ENCODE measurements at regions not wholly inside any gene's neighbourhood (a gene's known extent, or its start where the extent isn't known, plus 50 kb on each side); places are given as distances from the start of the nearest gene placed in this dataset.
"Not testable (repeated sequence)": the region's sequence is repeated elsewhere in the genome, so short reads cannot be mapped to it uniquely, and the experiment has no call there.

DNA sequence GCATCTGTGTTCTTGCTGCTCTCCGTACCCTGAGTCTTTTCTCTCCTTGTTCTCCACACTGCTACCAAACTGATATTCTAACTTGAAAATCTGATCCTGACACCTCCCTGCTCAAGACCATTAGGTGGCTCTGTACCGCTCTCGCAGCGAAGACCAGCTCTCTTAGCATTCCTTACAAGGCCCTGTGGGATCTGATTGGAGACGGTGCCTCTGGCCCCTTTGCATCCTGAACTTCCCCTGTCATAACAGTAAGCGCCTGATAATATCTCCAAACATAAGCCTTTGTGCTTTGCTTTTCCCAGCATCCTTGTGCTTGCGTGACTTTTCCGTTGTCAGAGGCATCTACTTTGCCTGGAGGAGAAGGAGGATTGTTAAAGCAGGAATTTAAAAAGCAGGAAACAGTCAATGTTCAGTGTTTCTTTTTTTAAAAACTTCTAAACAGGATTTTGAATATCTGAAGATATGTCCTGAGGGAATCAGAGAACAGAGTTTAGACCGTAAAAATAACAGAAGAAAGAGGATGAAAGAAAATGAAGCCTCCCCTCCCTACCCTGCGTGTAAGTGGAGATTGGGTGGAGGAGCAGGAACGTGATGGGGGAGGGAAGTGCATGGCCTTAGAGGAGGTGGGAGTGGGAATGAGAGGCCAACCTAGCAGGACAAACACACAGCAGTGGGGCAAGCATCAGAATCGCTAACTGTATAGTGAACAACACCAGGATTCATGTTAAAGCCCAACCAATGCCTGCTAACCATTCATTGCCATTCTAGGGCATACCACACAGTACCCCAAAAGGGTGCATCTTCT lies 89.2 kb upstream of the STMND1 start:
- peak in 26 of 56 donors; percentile 1 to 61 (median 9) for DNase-seq

DNA sequence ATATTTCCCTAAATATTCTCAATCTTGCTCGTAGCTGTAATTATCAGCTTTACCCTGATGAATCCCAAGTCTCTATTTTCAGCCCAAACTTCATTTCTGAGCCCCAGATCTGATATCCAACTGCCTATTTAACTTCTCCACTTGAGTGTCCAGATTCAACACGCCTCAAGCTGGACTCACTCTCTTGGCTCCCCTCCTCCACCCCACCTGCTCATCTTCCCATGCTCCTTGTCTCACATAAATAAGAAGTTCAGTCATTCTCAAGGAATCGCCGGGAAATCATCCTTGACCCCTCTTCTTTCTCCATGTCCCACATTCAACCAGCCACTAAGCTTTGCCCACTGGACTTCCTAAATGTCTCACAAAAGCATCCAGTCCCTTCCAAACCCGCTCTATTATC lies 89.9 kb upstream of the STMND1 start:
- no peak for DNase-seq

DNA sequence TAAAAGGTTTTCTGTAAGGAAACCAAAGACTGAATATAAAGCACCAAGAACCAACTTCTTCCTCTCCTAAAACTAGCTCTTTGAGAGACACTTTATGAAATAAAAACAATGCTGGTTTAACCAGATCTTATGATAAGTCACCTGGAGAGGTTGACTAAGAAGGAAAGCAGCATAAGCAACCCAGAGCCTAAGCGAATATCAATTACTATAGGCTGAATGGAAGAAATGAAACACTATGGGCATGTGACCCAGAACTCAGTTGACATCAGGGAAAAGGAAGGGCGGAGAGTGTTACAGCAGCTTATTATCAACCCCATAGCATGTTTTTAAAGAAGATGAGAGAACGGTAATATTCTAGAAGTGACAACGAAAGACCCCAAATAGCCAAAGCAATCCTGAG lies 94.1 kb upstream of the STMND1 start:
- DNase-seq = no peak

- DNase-seq = no peak
Observed at GRCh38 chr6:17006543-17006942, 95.3 kb upstream of the STMND1 start.

- DNase-seq = no peak
Observed at GRCh38 chr6:17004269-17004668, 97.6 kb upstream of the STMND1 start.

DNA sequence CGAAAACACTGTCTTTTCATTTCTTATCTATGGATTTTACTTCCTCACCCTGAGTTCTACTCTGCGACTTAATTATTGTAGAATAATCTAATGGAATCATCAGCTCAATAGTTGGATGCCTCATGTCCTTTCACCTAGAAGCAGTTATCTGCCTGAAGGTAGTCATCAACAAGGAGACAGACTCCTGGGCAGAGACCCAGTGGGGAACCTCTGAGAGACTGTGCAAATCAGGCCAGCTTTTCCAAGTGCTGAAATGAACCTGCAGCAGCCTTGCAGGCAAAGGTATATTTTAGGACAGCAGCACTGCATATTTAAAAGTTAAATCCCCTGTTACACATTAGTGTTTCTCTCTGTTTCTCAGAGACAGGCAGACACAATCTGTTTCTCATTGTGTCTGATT lies 99.7 kb upstream of the STMND1 start:
- DNase-seq = no peak

DNA sequence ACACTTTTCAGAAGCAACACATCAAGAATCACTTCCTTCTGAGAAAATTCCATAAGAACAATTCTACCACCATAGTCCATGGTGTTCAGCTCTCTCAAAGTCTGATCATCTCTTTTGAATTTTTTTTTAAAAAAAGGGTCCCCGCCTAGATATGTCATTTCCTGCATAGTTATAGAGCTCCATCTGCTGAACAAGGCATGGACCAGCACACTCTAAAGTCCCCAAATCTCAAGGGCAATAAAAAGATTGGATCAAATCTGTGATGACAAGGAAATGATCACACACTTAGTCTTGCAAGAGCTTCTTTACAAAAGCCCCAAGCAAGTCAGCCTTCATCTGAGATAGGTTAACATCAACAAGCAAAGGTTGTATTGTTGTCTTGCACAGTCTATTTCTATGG lies 100.7 kb upstream of the STMND1 start:
- no peak for DNase-seq

GRCh38 chr6:16999491-17000436 lies 102.1 kb upstream of the STMND1 start:
- no peak for DNase-seq

- DNase-seq = no peak
Observed at GRCh38 chr6:16998461-16998860, 103.4 kb upstream of the STMND1 start.

- no peak for DNase-seq
Observed at GRCh38 chr6:16995511-16996250, 106.2 kb upstream of the STMND1 start.

- DNase-seq = peak in 4 of 56 donors; percentile 2 to 13 (median 5)
Observed at GRCh38 chr6:16993396-16993795, 108.5 kb upstream of the STMND1 start.

GRCh38 chr6:16991981-16992629 lies 109.7 kb upstream of the STMND1 start:
- no peak for DNase-seq

DNA sequence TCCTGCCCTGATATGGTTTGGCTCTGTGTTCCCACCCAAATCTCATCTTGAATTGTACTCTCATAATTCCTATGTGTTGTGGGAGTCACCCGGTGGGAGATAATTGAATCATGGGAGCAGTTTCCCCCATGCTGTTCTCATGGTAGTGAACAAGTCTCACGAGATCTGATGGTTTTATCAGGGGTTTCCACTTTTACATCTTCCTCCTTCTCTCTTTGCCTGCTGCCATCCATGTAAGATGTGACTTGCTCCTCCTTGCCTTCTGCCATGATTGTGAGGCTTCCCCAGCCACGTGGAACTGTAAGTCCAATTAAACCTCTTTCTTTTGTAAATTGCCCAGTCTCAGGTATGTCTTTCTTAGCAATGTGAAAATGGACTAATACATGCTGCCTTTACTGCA lies 111.9 kb upstream of the STMND1 start:
- not testable (repeated sequence) for DNase-seq

DNA sequence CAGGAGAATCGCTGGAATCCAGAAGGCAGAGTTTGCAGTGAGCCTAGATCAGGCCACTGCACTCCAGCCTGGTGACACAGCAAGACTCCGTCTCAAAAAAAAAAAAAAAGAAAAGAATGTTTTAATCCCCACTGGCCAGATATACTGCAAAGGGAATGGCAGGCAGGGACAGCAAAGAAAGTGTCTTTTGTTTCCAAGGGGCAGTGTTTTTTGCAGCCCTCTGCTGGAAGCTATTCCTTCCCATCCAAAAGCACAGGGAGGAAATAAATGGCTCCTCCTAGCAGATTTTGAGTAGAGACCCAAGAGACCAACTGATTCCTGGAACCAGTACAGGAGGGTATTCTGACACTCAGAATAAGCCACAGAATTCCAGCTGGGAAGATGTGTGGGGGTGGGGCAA lies 112.5 kb upstream of the STMND1 start:
- DNase-seq = no peak

GRCh38 chr6:16987996-16988395 lies 113.9 kb upstream of the STMND1 start:
- DNase-seq = no peak

- peak in 5 of 56 donors; percentile 0 to 3 (median 2) for DNase-seq
Observed at GRCh38 chr6:16985513-16986284, 116.2 kb upstream of the STMND1 start.

- DNase-seq = peak in 8 of 56 donors; percentile 0 to 33 (median 4)
Observed at GRCh38 chr6:16982807-16983206, 119.0 kb upstream of the STMND1 start.

DNA sequence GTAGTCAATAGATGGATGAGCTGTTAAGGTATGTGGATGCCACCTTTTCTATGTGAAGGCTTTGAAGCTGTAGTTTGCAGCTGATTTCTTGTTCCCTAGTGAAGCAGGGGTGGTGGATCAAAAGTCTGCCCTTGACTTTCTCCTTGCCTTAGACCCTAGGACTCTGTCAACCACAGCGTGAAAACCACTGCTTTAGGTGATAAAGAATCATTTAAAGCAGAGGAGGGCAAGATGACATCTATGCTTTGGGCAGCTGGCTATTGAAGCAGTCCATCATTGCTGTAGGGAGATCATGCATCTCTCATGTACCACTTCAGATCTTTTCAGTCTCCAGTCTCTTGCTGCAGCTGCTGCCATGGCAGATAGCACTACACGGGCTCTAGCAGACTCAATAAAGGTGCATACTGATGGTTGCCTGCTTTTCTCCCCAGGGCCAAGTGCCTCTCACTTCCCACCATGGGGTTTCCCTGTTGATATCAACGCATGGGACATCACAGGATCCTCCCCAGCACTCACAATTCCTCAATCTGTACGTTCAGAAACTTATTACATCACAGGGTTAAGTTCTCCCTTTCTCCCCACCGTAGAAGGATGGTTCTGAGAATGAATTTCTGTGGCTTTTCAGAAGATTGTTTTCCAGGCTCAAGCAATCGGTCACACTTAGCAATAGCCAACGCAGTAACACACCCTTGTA lies 122.0 kb upstream of the STMND1 start:
- DNase-seq = no peak

DNA sequence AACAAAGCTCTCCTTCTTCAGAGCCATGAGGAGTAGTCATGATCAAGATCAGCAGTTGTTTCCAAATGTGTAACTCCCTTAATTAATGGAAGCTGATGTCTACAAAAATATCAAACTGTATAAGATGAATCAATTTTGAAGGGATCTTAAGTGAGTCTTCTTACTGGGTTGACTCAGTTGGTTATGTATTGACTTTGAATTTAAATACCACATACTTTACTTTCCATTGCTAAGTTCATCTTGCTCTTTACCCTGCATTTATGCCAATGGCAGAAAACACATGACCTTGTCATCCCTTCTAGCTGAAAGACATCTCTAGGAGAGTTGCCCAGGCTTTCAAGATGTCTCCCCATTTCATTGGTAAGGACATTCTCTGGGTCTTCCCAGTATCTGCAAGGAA lies 123.2 kb upstream of the STMND1 start:
- no peak for DNase-seq
